ENCODE measurements at regions not wholly inside any gene's neighbourhood (a gene's known extent, or its start where the extent isn't known, plus 50 kb on each side); places are given as distances from the start of the nearest gene placed in this dataset.

GRCh38 chr4:151961456-151961855 lies 200.6 kb upstream of the GATB start:
- DNase-seq, result no peak

GRCh38 chr4:151960449-151961230 lies 199.8 kb upstream of the GATB start:
- no peak for DNase-seq

DNA sequence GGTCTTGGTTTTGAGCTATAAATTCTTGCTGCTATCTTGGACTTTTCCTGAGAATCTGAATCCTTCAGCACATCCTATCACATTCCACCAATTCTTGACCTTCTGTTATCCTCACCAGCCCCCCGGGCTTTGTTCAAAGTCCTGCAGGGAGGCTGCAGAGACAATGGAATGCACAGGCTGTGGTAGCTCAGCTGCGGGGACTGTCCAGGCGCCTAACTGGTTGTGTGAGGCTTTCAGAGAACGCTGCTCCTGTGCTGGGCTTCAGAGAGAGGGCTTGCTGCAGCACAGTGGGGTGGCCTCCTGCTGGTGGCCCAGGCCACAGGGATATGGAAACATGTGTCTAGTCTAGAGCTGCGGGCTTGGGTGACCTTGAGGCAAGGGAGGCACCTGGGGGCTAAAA lies 196.3 kb upstream of the GATB start:
- no peak for DNase-seq

DNA sequence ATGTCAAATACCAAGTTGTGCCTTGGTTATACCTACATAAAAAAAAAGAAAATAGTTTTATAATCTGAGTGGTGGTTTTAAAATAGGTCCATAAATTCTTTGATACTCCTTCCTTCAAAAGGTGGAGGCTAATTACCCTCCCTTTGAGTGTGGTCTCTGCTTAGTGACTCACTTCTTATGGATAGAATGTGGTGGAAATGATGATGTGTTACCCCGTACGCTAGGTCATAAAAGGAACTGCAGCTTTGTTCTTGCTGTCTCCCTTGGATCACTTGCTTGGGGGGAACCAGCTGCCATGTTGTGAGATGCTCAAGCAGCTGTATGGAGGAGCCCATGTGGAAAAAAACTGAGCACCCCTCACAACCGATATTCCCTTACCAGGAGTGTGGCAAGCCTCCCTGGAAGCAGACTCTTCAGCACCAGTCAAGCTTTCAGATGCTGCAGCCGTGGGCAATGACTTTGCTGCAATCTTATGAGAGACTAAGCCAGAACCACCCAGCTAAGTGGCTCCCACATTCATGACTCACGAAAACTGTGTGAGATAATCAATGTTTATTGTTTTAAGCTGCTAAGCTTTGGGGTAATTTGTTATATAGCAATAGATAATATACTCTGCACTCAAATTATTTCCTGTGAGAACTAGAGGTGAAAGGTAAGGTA lies 195.0 kb upstream of the GATB start:
- no peak for DNase-seq

- no peak for DNase-seq
Observed at GRCh38 chr4:151953795-151954372, 193.1 kb upstream of the GATB start.

GRCh38 chr4:151953312-151953711 lies 192.5 kb upstream of the GATB start:
- no peak for DNase-seq

- DNase-seq, result no peak
Observed at GRCh38 chr4:151952711-151953254, 192.0 kb upstream of the GATB start.

DNA sequence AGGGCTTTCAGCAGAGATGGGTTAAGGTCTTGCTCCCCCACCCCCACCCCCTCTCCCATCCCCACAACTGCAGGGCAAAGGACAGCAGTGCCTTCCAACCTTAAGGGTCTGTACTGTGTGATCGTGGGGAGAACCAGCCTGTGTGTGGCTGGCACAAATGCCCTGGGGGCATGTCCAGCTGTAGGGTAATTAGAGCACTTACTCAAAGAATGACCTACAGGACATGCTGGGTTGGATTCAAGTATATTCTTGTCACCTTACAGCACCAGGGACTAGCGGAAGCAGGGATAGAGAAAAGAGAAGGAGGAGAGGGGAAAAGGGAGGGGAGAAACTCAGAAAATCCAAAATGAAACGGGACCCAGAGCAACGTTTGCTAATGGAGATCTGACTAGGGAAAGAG lies 191.3 kb upstream of the GATB start:
- DNase-seq, result no peak

GRCh38 chr4:151951671-151952050 lies 190.9 kb upstream of the GATB start:
- no peak for DNase-seq

GRCh38 chr4:151950993-151951670 lies 190.3 kb upstream of the GATB start:
- DNase-seq, result no peak

GRCh38 chr4:151948351-151949016 lies 187.7 kb upstream of the GATB start:
- DNase-seq, result no peak

- no peak for DNase-seq
Observed at GRCh38 chr4:151946718-151947117, 185.9 kb upstream of the GATB start.

DNA sequence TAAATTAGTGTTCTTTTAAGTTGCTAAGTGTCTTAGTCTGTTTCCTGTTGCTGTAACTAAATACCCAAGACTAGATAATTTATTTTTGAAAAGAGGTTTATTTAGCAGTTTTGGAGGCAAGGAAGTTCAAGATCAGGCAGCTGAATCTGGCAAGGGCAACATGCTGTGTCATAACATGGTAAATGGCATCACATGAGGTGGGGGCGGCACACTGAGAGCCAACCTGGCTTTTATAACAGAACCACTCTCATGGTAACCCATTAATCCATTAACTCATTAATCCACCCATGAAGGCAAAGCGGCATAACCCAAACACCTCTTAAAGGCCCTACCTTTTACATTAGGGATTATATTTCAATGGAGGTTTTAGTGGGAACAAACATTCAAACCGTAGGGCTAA lies 182.2 kb upstream of the GATB start:
- DNase-seq, result no peak

- DNase-seq, result no peak
Observed at GRCh38 chr4:151940926-151941617, 180.3 kb upstream of the GATB start.

GRCh38 chr4:151940291-151940690 lies 179.5 kb upstream of the GATB start:
- no peak for DNase-seq

DNA sequence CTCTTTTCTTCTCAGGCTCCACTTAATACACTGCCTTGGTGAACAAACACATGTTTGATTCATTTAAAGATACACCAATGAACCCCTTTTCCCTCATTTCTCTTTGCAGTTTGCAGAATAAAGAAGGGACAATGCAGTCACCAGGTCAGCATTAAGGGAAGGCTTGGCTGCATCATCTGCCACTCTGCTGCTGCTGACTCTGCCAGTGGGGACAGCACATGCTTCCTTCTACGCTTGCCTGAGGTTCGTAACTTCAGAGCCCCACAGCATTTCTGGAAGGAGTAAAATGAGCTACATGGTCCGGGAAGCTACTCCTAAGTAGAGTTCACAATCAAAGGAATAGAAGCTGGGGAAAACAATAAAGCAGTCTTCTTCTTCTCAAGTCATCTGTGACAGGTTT lies 178.9 kb upstream of the GATB start:
- no peak for DNase-seq

GRCh38 chr4:151935411-151935810 lies 174.6 kb upstream of the GATB start:
- DNase-seq, result no peak

- no peak for DNase-seq
Observed at GRCh38 chr4:151934766-151935165, 174.0 kb upstream of the GATB start.

DNA sequence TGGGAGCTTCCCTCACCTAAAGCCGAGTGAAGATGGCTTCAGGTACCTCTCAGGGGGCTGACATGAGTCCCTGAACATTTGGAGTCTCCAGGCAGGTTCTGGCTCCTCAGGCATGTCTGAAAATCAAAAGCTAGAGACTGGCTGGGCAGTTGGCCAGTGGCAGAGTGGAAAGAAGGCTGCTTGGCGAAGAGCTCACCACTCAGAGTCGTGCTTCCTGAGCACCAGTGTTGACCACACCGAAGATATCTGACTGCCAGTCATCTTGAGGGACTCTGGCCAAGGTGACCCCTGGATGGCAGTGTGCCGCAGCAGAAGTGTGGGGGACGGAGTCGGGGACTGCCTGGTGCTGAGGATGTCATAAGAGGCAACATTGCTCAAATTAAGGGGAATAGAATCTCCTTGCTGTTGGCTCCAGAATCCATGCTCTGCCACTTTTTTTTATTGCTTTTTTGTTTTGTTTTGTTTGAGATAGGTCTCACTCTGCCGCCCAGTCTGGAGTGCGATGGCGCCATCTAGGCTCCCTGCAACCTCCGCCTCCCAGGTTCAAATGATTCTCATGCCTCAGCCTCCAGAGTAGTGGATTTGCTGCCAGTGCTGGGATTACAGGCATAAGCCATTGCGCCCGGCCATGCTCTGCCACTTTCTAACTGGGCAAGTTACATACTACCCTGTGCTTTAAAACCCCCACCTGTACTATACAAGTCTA lies 172.5 kb upstream of the GATB start:
- peak; percentile 15 for DNase-seq

DNA sequence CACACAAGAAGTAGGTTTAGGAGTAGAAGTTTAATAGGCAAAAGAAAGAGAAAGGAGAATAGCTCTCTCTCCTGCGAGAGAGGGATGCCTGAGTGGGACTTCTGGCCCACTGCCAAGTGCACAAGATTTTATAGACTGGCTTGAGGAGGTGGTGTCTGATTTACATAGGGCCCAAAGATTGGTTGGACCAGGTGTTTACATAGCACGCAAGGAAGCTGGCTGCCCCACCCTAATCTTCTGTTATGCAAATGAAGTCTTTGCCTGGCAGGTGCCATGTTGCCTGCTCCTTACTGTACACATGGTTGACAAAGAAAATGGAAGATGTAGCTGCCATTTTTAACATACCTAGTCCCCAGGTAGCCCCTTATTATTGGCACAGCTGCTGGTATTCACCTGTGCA lies 170.8 kb upstream of the GATB start:
- DNase-seq, result no peak

- DNase-seq, result no peak
Observed at GRCh38 chr4:151930372-151930771, 169.6 kb upstream of the GATB start.

DNA sequence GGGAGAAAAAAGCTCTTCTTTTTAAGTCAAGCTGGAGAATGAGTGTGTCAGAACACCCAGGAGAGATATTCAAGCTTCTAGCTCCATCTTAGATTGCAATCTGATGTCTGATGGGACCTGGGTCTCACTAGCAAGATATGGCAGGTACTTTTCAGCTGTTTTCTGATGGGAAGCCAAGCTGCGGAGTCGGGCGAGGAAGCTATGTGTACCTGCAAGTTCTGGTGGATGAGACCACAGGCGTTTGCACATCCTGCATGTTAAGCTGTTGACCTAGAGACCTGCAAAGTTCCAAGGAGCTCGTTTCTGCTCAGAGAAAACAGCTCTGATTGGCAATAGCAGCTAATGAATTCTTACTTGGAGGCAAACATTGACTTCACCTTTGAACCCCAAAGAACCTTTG lies 167.3 kb upstream of the GATB start:
- DNase-seq, result no peak
